HepG2 (cell line): ENCODE measurements at regions not wholly inside any gene's neighbourhood (a gene's known extent, or its start where the extent isn't known, plus 50 kb on each side); places are given as distances from the start of the nearest gene placed in this dataset.

Experiments
- ATAC-seq: fragments of 200-7000 bp; cut with Tn5 transposase; 3 replicates; pipeline ENCODE4 v1.9.1; 2020; ENCODE audit warnings: mild to moderate bottlenecking, moderate library complexity
- BruUV-seq: library from RNA; stranded (reverse); fragments of 400-500 nt; replicated peaks from 2 replicates; lab custom pipeline; 2021; lab: Mats Ljungman, UMichigan
- CTCF ChIA-PET: fragments of 300-600 bp; formaldehyde crosslinking; extraction: SDS; loops from one replicate; lab custom pipeline; 2021; ENCODE audit warnings: low total read pairs, inconsistent platforms, low intra/inter-chr PET ratio; lab: Yijun Ruan, JAX
- POLR2A ChIA-PET: fragments of 350-600 bp; sonication (Branson Sonifier 250); formaldehyde crosslinking; loops from one replicate; lab custom pipeline; 2020; ENCODE audit warnings: antibody characterized with exemption, inconsistent platforms; lab: Yijun Ruan, JAX
- DNase-seq: peaks from one replicate; pipeline ENCODE4 v3.0.0-alpha.2; 2015; ENCODE audit warnings: low spot score
- FAIRE-seq: peaks from 3 replicates; lab custom pipeline; 2011; peaks lifted over from hg19 to GRCh38; lab: Jason Lieb, UNC
- H2AFZ ChIP-seq: one replicate; pipeline ENCODE4 v1.6.1; 2011; ENCODE audit warnings: low read length, inconsistent platforms
- H3K27ac ChIP-seq: fragments of 300-600 bp; 3 replicates; pipeline ENCODE4 v1.8.0; 2011; ENCODE audit warnings: mixed run types, mild to moderate bottlenecking, mixed read lengths, low read length, inconsistent platforms; ENCODE audit not compliant: insufficient read depth; ENCODE audit errors: extremely low read length
- H3K27me3 ChIP-seq, 2 experiments: fragments of 200-600 bp in 1 of 2; 2 replicates in 1 of 2; 3 replicates in 1 of 2; pipeline versions ENCODE4 v1.6.0 to v1.8.0; 2011; ENCODE audit warnings: low read length in 2 of 2, mild to moderate bottlenecking in 2 of 2, moderate library complexity in 2 of 2, inconsistent platforms in 1 of 2; ENCODE audit not compliant: insufficient read depth in 2 of 2, control insufficient read depth in 1 of 2
- H3K36me3 ChIP-seq, 2 experiments: fragments of 200-600 bp in 1 of 2; replicated peaks in 1 of 2; 2 replicates in 1 of 2; 3 replicates in 1 of 2; pipeline versions ENCODE4 v1.5.1 to v1.8.0; 2011; ENCODE audit warnings: low read length in 2 of 2, inconsistent platforms in 1 of 2; ENCODE audit not compliant: insufficient read depth in 2 of 2, control insufficient read depth in 1 of 2
- H3K4me1 ChIP-seq: 2 replicates; pipeline ENCODE4 v1.5.1; 2012; ENCODE audit warnings: low read length, inconsistent platforms; ENCODE audit not compliant: insufficient read depth
- H3K4me2 ChIP-seq: 2 replicates; pipeline ENCODE4 v1.6.0; 2011; ENCODE audit warnings: low read depth, low read length, inconsistent platforms
- H3K4me3 ChIP-seq, 3 experiments: fragments of 200-600 bp in 1 of 3; sonication (generic), shearing (Covaris generic) in 1 of 3; replicated peaks in 1 of 3; 2 replicates each; pipeline ENCODE4 v1.5.1; 2011 to 2016; ENCODE audit warnings: low read length in 3 of 3, inconsistent platforms in 2 of 3, low read depth in 2 of 3, mild to moderate bottlenecking in 2 of 3, control low read depth in 1 of 3, mixed read lengths in 1 of 3; ENCODE audit not compliant: insufficient read depth in 1 of 3
- H3K79me2 ChIP-seq: one replicate; pipeline ENCODE4 v1.6.1; 2011; ENCODE audit warnings: low read length, inconsistent platforms; ENCODE audit not compliant: insufficient read depth
- H3K9ac ChIP-seq: 2 replicates; pipeline ENCODE4 v1.6.0; 2011; ENCODE audit warnings: mild to moderate bottlenecking, low read depth, low read length, inconsistent platforms; ENCODE audit not compliant: insufficient read depth
- H3K9me3 ChIP-seq: 2 replicates; pipeline ENCODE4 v1.5.1; 2012; ENCODE audit warnings: mild to moderate bottlenecking, low read length
- H4K20me1 ChIP-seq: 2 replicates; pipeline ENCODE4 v1.6.0; 2011; ENCODE audit warnings: inconsistent platforms, mild to moderate bottlenecking, low read length, moderate library complexity; ENCODE audit not compliant: insufficient read depth
- BRD4 ChIP-seq: sonication (generic); formaldehyde crosslinking; IDR thresholded peaks from 2 replicates; pipeline ENCODE4 v1.4.0; 2020; ENCODE audit warnings: missing genetic modification reagents
- GABPB1 ChIP-seq: IDR thresholded peaks from 2 replicates; pipeline ENCODE4 v1.6.1; 2016; ENCODE audit warnings: mild to moderate bottlenecking, missing genetic modification reagents, moderate library complexity, missing compliant biosample characterization
- KLF12 ChIP-seq: sonication (generic); formaldehyde crosslinking; IDR thresholded peaks from 2 replicates; pipeline ENCODE4 v1.4.0; 2020; ENCODE audit warnings: missing genetic modification reagents, borderline replicate concordance
- MBD4 ChIP-seq: IDR thresholded peaks from 2 replicates; pipeline ENCODE4 v1.6.1; 2012; ENCODE audit warnings: low read length, inconsistent platforms, borderline replicate concordance
- NFATC3 ChIP-seq: sonication (generic); formaldehyde crosslinking; IDR thresholded peaks from 2 replicates; pipeline ENCODE4 v1.5.1; 2020; ENCODE audit warnings: mild to moderate bottlenecking, missing genetic modification reagents
- NFKB2 ChIP-seq: sonication (generic); formaldehyde crosslinking; IDR thresholded peaks from 2 replicates; pipeline ENCODE4 v1.4.0; 2020; ENCODE audit warnings: missing genetic modification reagents, borderline replicate concordance
- PLRG1 ChIP-seq: fragments of 450-650 bp; conservative IDR thresholded peaks from 2 replicates; pipeline ENCODE4 v1.6.1; 2016
- ZBTB8A ChIP-seq: sonication (generic); formaldehyde crosslinking; IDR thresholded peaks from 2 replicates; pipeline ENCODE4 v1.4.0; 2020; ENCODE audit warnings: mild to moderate bottlenecking, low read depth, missing genetic modification reagents, borderline replicate concordance
- ZMYM4 ChIP-seq: sonication (generic); formaldehyde crosslinking; IDR thresholded peaks from 2 replicates; pipeline ENCODE4 v1.8.1; 2023; ENCODE audit warnings: mild to moderate bottlenecking, missing genetic modification reagents
- ZNF33A ChIP-seq: sonication (generic); formaldehyde crosslinking; IDR thresholded peaks from 2 replicates; pipeline ENCODE4 v1.5.1; 2020; ENCODE audit warnings: missing genetic modification reagents, mild to moderate bottlenecking, moderate library complexity, borderline replicate concordance
- ZNF883 ChIP-seq: sonication (generic); formaldehyde crosslinking; IDR thresholded peaks from 2 replicates; pipeline ENCODE4 v1.5.1; 2020; ENCODE audit warnings: mild to moderate bottlenecking, missing genetic modification reagents; ENCODE audit errors: not compliant biosample characterization
- WGBS: methylation state at CpG from one replicate; pipeline ENCODE4 v1.1.6; 2017; ENCODE audit warnings: low lambda C conversion rate; 5-methylcytosine and 5-hydroxymethylcytosine counted together
- in situ Hi-C: cut with HindIII; loops from 2 replicates; pipeline ENCODE4 v1.10.0; 2017; ENCODE audit warnings: low pct_unique_long_range_greater_than_20kb; ENCODE audit not compliant: extremely low pct_ligation_motif_present
- intact Hi-C: fragments of 100-400 bp; cut with micrococcal nuclease; formaldehyde crosslinking; loops from one replicate; pipeline ENCODE4 v1.10.0; 2022; ENCODE audit not compliant: unreplicated experiment
- TF ChIP-seq, protein P1 (sequence below): sonication (generic); formaldehyde crosslinking; IDR thresholded peaks from 2 replicates; pipeline ENCODE4 v1.4.0; 2020; ENCODE audit warnings: missing genetic modification reagents
- TF ChIP-seq, protein P2 (sequence below): sonication (generic); formaldehyde crosslinking; IDR thresholded peaks from 2 replicates; pipeline ENCODE4 v1.4.0; 2020; ENCODE audit warnings: low read depth, missing genetic modification reagents

DNA sequence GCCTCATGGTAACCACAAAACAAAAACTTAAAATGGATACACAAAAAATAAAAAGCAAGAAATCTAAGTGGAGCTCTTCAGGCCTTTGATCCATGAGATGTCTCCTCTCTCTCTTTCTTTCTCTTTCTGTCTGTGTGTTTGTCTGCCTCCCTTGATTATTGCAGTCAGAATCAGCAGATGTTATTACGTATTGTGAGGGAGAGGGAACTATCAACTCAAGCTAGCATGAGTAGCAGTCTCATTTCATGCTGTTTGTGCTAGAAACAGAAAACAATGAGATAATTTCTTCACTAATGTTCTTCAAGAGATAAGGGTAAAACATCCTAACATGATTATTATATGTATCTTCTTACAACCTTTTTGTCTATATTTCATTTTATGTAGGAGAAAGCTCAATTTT, 103.7 kb upstream of the PDC start:
- Histone ChIP-seq H3K4me1 (no peaks in the 10 kb centered on the region), H3K27ac (no peak overlapping the region), H3K79me2 (no peaks in the 10 kb centered on the region), H3K4me2 (no peak overlapping the region), H4K20me1 (no peaks in the 10 kb centered on the region), H3K4me3 (no peak overlapping the region), H3K36me3 (no peaks in the 10 kb centered on the region), H3K9ac (no peak overlapping the region), H3K9me3 (no peaks in the 10 kb centered on the region), H3K27me3 (no peaks in the 10 kb centered on the region), H2AFZ (no peak overlapping the region)
- intact Hi-C loops = no loop called here
- ATAC-seq = no peak
- POLR2A ChIA-PET = no interaction called here
- TF ChIP-seq ZNF33A (CRISPR knock-in tag) (no peak), NFATC3 (CRISPR knock-in tag) (no peak), KLF12 (CRISPR knock-in tag) (no peak), ZMYM4 (CRISPR knock-in tag) (no peak), ZBTB8A (CRISPR knock-in tag) (no peak), ZNF883 (CRISPR knock-in tag) (no peak), PLRG1 (no peak), GABPB1 (CRISPR knock-in tag) (no peak), MBD4 (no peak), BRD4 (CRISPR knock-in tag) (no peak), NFKB2 (CRISPR knock-in tag) (no peak)
- TF ChIP-seq, protein P1, sequence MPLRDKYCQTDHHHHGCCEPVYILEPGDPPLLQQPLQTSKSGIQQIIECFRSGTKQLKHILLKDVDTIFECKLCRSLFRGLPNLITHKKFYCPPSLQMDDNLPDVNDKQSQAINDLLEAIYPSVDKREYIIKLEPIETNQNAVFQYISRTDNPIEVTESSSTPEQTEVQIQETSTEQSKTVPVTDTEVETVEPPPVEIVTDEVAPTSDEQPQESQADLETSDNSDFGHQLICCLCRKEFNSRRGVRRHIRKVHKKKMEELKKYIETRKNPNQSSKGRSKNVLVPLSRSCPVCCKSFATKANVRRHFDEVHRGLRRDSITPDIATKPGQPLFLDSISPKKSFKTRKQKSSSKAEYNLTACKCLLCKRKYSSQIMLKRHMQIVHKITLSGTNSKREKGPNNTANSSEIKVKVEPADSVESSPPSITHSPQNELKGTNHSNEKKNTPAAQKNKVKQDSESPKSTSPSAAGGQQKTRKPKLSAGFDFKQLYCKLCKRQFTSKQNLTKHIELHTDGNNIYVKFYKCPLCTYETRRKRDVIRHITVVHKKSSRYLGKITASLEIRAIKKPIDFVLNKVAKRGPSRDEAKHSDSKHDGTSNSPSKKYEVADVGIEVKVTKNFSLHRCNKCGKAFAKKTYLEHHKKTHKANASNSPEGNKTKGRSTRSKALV = no peak
- TF ChIP-seq, protein P2, sequence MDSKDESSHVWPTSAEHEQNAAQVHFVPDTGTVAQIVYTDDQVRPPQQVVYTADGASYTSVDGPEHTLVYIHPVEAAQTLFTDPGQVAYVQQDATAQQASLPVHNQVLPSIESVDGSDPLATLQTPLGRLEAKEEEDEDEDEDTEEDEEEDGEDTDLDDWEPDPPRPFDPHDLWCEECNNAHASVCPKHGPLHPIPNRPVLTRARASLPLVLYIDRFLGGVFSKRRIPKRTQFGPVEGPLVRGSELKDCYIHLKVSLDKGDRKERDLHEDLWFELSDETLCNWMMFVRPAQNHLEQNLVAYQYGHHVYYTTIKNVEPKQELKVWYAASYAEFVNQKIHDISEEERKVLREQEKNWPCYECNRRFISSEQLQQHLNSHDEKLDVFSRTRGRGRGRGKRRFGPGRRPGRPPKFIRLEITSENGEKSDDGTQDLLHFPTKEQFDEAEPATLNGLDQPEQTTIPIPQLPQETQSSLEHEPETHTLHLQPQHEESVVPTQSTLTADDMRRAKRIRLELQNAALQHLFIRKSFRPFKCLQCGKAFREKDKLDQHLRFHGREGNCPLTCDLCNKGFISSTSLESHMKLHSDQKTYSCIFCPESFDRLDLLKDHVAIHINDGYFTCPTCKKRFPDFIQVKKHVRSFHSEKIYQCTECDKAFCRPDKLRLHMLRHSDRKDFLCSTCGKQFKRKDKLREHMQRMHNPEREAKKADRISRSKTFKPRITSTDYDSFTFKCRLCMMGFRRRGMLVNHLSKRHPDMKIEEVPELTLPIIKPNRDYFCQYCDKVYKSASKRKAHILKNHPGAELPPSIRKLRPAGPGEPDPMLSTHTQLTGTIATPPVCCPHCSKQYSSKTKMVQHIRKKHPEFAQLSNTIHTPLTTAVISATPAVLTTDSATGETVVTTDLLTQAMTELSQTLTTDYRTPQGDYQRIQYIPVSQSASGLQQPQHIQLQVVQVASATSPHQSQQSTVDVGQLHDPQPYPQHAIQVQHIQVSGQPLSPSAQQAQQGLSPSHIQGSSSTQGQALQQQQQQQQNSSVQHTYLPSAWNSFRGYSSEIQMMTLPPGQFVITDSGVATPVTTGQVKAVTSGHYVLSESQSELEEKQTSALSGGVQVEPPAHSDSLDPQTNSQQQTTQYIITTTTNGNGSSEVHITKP (CRISPR knock-in tag) = no peak
- in situ Hi-C loops = no loop called here
- 0% methylated on average over 1 of the region's 1 CpG for WGBS
- DNase-seq = no peak
- no TSS peak for BruUV-seq
- FAIRE-seq = no peak
- CTCF ChIA-PET = no interaction called here
